COR-L47 (cell line): ENCODE measurements at regions not wholly inside any gene's neighbourhood (a gene's known extent, or its start where the extent isn't known, plus 50 kb on each side); places are given as distances from the start of the nearest gene placed in this dataset.

Source experiments
- DNase-seq: peaks from one replicate; lab custom pipeline; 2025; lab: John Stamatoyannopoulos, UW

- no peak for DNase-seq
Measured at GRCh38 chr5:62714296-62714695, 135.7 kb downstream of the LRRC70 start.

- no peak for DNase-seq
Measured at GRCh38 chr5:62708481-62709325, 130.1 kb downstream of the LRRC70 start.

- DNase-seq, result no peak
Measured at GRCh38 chr5:62707563-62707962, 128.9 kb downstream of the LRRC70 start.

GRCh38 chr5:62707131-62707530, 128.5 kb downstream of the LRRC70 start:
- DNase-seq, result no peak

GRCh38 chr5:62705022-62705421, 126.4 kb downstream of the LRRC70 start:
- DNase-seq, result no peak

GRCh38 chr5:62702126-62702525, 123.5 kb downstream of the LRRC70 start:
- no peak for DNase-seq

GRCh38 chr5:62701036-62701435, 122.4 kb downstream of the LRRC70 start:
- DNase-seq, result no peak

- no peak for DNase-seq
Measured at GRCh38 chr5:62698756-62699155, 120.1 kb downstream of the LRRC70 start.

GRCh38 chr5:62695274-62695673, 116.7 kb downstream of the LRRC70 start:
- DNase-seq, result no peak

GRCh38 chr5:62692946-62693713, 114.5 kb downstream of the LRRC70 start:
- no peak for DNase-seq

- DNase-seq, result no peak
Measured at GRCh38 chr5:62691946-62692345, 113.3 kb downstream of the LRRC70 start.

- DNase-seq, result no peak
Measured at GRCh38 chr5:62690421-62690820, 111.8 kb downstream of the LRRC70 start.

GRCh38 chr5:62689599-62690368, 111.2 kb downstream of the LRRC70 start:
- no peak for DNase-seq

- DNase-seq, result no peak
Measured at GRCh38 chr5:62686692-62687091, 108.1 kb downstream of the LRRC70 start.

- no peak for DNase-seq
Measured at GRCh38 chr5:62685221-62685620, 106.6 kb downstream of the LRRC70 start.

GRCh38 chr5:62684310-62684709, 105.7 kb downstream of the LRRC70 start:
- no peak for DNase-seq

- no peak for DNase-seq
Measured at GRCh38 chr5:62682059-62682458, 103.4 kb downstream of the LRRC70 start.

GRCh38 chr5:62681117-62681850, 102.7 kb downstream of the LRRC70 start:
- DNase-seq, result no peak

GRCh38 chr5:62680121-62680520, 101.5 kb downstream of the LRRC70 start:
- DNase-seq, result no peak
